HUES6 (cell line): ENCODE measurements at regions not wholly inside any gene's neighbourhood (a gene's known extent, or its start where the extent isn't known, plus 50 kb on each side); places are given as distances from the start of the nearest gene placed in this dataset.
"Not testable (repeated sequence)": the region's sequence is repeated elsewhere in the genome, so short reads cannot be mapped to it uniquely, and the experiment has no call there.

Source experiments
- H3K27ac ChIP-seq: 2 replicates; pipeline ENCODE4 v1.7.0; 2013; ENCODE audit warnings: low read depth, mild to moderate bottlenecking, low read length, inconsistent platforms
- H3K27me3 ChIP-seq: 2 replicates; pipeline ENCODE4 v1.6.1; 2013; ENCODE audit warnings: low read length; ENCODE audit not compliant: control insufficient read depth, insufficient read depth
- H3K36me3 ChIP-seq: 2 replicates; pipeline ENCODE4 v1.6.1; 2013; ENCODE audit warnings: low read length; ENCODE audit not compliant: control insufficient read depth, insufficient read depth
- H3K4me1 ChIP-seq: 2 replicates; pipeline ENCODE4 v1.6.1; 2013; ENCODE audit warnings: low read length; ENCODE audit not compliant: control insufficient read depth, insufficient read depth
- H3K4me3 ChIP-seq: 2 replicates; pipeline ENCODE4 v1.5.1; 2013; ENCODE audit warnings: low read depth, low read length
- H3K9ac ChIP-seq: one replicate; pipeline ENCODE4 v1.6.1; 2013; ENCODE audit warnings: mild to moderate bottlenecking, low read length
- H3K9me3 ChIP-seq: 2 replicates; pipeline ENCODE4 v1.6.1; 2013; ENCODE audit warnings: low read depth, low read length; ENCODE audit not compliant: control insufficient read depth, insufficient read depth

DNA sequence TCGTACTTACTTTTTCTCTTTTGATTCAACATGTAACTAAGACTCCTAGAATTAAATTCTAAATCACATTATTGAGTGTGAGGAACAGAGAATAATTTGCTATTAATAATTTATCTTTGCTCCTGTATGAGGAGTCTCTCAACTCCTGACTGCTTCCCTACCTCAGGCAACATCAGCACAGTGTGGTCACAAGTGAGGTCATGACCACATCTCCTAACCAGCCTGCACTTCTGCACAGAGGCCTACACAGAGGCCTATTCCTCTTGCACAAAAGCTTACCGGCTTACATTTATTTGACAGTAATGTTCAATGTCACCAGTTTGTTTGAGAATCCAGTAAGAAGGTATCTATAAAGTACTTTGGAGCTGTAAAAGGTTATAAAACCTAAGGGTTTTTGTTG, 637.4 kb upstream of the MARCKS start:
- Histone ChIP-seq H3K4me1 (no peaks in the 10 kb centered on the region), H3K9ac (no peak overlapping the region), H3K4me3 (no peak overlapping the region), H3K9me3 (no peaks in the 10 kb centered on the region), H3K27ac (no peak overlapping the region), H3K27me3 (no peaks in the 10 kb centered on the region), H3K36me3 (no peaks in the 10 kb centered on the region)

GRCh38 chr6:113220832-113221231, 636.3 kb upstream of the MARCKS start:
- Histone ChIP-seq H3K4me3 (no peak overlapping the region), H3K36me3 (no peaks in the 10 kb centered on the region), H3K4me1 (no peaks in the 10 kb centered on the region), H3K27ac (no peak overlapping the region), H3K9me3 (no peaks in the 10 kb centered on the region), H3K9ac (no peak overlapping the region), H3K27me3 (no peaks in the 10 kb centered on the region)

GRCh38 chr6:113221850-113222249, 635.3 kb upstream of the MARCKS start:
- no peak overlapping the region for H3K4me3 ChIP-seq
- no peak overlapping the region for H3K27ac ChIP-seq
- H3K9me3 ChIP-seq = 0 out of 2 replicates have a peak, but pooled peaks cover 3% of the 10 kb centered on the region
- H3K9ac ChIP-seq = no peak overlapping the region
- H3K36me3 ChIP-seq = no peaks in the 10 kb centered on the region
- H3K27me3 ChIP-seq = no peaks in the 10 kb centered on the region
- no peaks in the 10 kb centered on the region for H3K4me1 ChIP-seq

DNA sequence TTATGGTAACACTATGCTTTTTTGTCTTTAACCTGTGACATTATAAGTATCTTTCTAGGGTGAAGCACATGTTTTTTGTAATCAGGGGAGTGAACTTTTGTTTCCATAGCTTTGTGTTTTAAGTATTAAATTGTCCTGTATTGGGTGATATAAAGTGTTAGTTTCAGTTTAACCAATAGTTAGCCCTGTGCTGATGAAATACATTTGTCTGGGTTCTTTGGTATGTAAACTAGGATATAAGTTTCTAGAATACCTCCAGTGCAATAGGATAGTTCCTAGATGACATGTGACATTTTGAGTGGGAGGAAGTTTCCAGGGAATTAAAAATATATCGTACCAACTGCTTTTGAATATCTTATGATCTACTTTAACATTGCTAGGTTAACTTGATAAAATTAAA, 611.0 kb upstream of the MARCKS start:
- Histone ChIP-seq H3K4me3 (no peak overlapping the region), H3K4me1 (no peaks in the 10 kb centered on the region), H3K27ac (no peak overlapping the region)

DNA sequence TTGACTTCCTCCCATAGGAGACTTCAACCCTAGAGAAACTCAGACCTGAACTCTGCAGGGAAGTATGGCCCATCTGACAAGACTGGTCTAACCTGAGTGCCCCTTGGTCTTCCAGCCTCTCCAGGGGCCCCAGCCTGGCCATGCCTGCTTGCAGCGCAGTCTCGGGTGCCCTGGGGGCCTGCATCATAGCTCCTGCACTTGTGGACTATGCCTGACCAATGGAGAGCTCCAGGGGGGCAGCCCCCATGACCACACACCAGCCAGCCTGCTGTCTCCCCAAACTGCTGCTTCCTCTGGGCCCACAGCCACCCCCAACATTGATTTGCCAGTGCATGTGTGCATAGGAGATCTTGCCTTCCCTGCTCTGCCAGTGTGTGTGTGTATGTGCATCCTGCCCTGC, 608.6 kb upstream of the MARCKS start:
- Histone ChIP-seq H3K27me3 (no peaks in the 10 kb centered on the region), H3K4me1 (no peaks in the 10 kb centered on the region), H3K9me3 (no peaks in the 10 kb centered on the region), H3K36me3 (no peaks in the 10 kb centered on the region), H3K4me3 (no peak overlapping the region), H3K27ac (no peak overlapping the region), H3K9ac (no peak overlapping the region)

More for the DNA sequence above, 611.0 kb upstream of the MARCKS start:
- no peaks in the 10 kb centered on the region for H3K27me3 ChIP-seq
- H3K9me3 ChIP-seq = no peaks in the 10 kb centered on the region
- no peaks in the 10 kb centered on the region for H3K36me3 ChIP-seq
- no peak overlapping the region for H3K9ac ChIP-seq

- not testable (repeated sequence) for H3K4me3 ChIP-seq, H3K27ac ChIP-seq, H3K4me1 ChIP-seq, H3K27me3 ChIP-seq, H3K9me3 ChIP-seq, H3K9ac ChIP-seq, H3K36me3 ChIP-seq
Observed at GRCh38 chr6:113254194-113254593, 603.0 kb upstream of the MARCKS start.

DNA sequence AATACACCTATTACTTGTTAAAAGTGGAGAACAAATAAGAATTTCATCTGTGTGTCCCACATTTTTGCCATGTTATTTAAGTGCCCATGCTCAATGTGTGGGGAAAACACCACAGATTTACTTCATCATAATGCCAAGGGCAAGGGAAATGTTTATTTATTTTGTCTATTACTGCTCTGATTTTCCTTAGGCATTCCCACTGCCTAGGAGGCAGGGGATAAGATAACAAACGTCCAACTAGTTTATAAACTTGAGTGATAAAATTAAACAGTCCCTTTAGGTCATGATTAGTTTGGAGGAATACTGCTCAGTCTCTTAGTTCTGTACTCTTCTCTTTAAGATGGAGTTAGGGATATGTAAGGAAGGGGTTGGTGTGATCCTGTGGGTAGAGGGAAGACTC, 598.4 kb upstream of the MARCKS start:
- Histone ChIP-seq H3K9me3 (peaks cover 11% of the 10 kb centered on the region), H3K27ac (no peak overlapping the region), H3K27me3 (no peaks in the 10 kb centered on the region), H3K9ac (no peak overlapping the region), H3K36me3 (no peaks in the 10 kb centered on the region), H3K4me1 (no peaks in the 10 kb centered on the region), H3K4me3 (no peak overlapping the region)

GRCh38 chr6:113271437-113271836, 585.7 kb upstream of the MARCKS start:
- no peak overlapping the region for H3K4me3 ChIP-seq
- H3K9me3 ChIP-seq = peaks cover 38% of the 10 kb centered on the region
- H3K27me3 ChIP-seq = no peaks in the 10 kb centered on the region
- H3K9ac ChIP-seq = no peak overlapping the region
- H3K27ac ChIP-seq = no peak overlapping the region
- no peaks in the 10 kb centered on the region for H3K36me3 ChIP-seq
- no peaks in the 10 kb centered on the region for H3K4me1 ChIP-seq

- no peaks in the 10 kb centered on the region for H3K27me3 ChIP-seq
- H3K9ac ChIP-seq = no peak overlapping the region
- no peak overlapping the region for H3K27ac ChIP-seq
- no peak overlapping the region for H3K4me3 ChIP-seq
- H3K4me1 ChIP-seq = 0 out of 2 replicates have a peak, but pooled peaks cover 3% of the 10 kb centered on the region
- no peaks in the 10 kb centered on the region for H3K36me3 ChIP-seq
- H3K9me3 ChIP-seq = no peaks in the 10 kb centered on the region
Observed at GRCh38 chr6:113276601-113277000, 580.5 kb upstream of the MARCKS start.

DNA sequence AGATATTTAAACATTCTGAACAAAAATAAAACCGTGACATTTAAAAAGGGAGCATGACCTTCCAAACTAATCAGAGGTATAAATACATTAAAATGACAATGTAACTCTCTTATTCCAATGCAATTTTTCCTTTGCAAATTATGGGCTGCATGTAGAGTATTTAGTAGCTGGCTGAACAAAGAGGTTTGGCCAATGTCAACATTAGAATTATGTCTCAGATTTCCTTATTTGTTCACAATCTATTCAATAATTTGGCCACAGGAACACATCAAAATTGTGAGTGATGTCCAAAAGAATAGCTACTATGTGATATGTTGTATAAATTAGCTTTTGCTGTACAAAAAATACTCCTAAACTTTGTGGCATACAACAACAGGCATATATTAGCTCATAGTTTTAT, 580.0 kb upstream of the MARCKS start:
- Histone ChIP-seq H3K27me3 (no peaks in the 10 kb centered on the region), H3K9ac (no peak overlapping the region), H3K36me3 (no peaks in the 10 kb centered on the region), H3K9me3 (no peaks in the 10 kb centered on the region), H3K27ac (no peak overlapping the region), H3K4me3 (no peak overlapping the region), H3K4me1 (0 out of 2 replicates have a peak, but pooled peaks cover 3% of the 10 kb centered on the region)

- Histone ChIP-seq H3K9me3 (no peaks in the 10 kb centered on the region), H3K4me3 (no peak overlapping the region), H3K4me1 (0 out of 2 replicates have a peak, but pooled peaks cover 3% of the 10 kb centered on the region), H3K9ac (no peak overlapping the region), H3K27ac (no peak overlapping the region), H3K27me3 (no peaks in the 10 kb centered on the region), H3K36me3 (no peaks in the 10 kb centered on the region)
Observed at GRCh38 chr6:113281014-113281413, 576.1 kb upstream of the MARCKS start.

DNA sequence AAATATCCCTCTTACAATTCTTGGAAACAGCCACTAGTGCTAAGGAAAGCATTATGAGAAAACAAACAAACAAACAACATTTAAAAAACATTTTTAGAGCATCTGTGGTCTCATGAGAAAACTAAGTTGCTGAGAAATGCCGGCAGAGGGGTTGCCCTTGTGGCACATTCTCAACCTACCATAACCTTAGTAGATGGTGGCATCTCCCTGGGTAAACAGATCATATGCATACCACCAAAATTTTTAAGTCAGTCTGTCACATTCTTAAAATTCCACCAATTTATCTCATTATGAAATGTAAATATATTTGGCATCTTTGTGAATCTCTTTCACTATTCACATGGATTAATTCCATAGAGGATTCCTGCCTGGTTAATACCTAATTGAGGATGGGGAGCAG, 575.7 kb upstream of the MARCKS start:
- H3K27ac ChIP-seq = no peak overlapping the region
- no peak overlapping the region for H3K4me3 ChIP-seq
- H3K36me3 ChIP-seq = no peaks in the 10 kb centered on the region
- no peaks in the 10 kb centered on the region for H3K9me3 ChIP-seq
- no peaks in the 10 kb centered on the region for H3K27me3 ChIP-seq
- H3K4me1 ChIP-seq = 0 out of 2 replicates have a peak, but pooled peaks cover 3% of the 10 kb centered on the region
- H3K9ac ChIP-seq = no peak overlapping the region
